ENCODE measurements at regions not wholly inside any gene's neighbourhood (a gene's known extent, or its start where the extent isn't known, plus 50 kb on each side); places are given as distances from the start of the nearest gene placed in this dataset.

DNA sequence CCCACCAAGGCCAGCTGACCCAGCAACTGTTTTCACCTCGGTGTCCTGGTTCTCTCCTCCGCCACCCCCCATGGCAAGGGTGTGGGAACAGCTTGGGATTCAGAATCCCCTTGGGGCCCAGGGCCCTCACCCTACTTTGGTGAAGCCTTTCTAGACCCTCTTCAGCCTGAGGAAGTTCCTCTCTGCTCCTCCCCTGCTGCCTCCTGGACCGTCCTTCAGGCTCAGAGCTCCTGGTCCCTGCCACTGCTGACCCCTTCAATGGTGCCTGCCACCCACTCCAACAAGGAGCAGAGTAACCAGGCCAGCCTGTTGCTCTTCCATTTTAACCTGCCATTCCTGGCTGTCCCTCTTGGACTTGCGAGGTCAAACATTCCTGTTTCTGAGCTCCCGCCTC, 72.0 kb upstream of the SMNDC1 start:
- TF ChIP-seq POLR2A (IDR thresholded peaks at IDR 0.05; ENCODE audit: low read depth, low read length) (no peak), TAF1 (IDR thresholded peaks at IDR 0.05; ENCODE audit: low read depth, low read length) (no peak)

Measured in GM12891 (cell line).